ENCODE measurements at regions not wholly inside any gene's neighbourhood (a gene's known extent, or its start where the extent isn't known, plus 50 kb on each side); places are given as distances from the start of the nearest gene placed in this dataset.

- no peak for DNase-seq
Measured at GRCh38 chr2:111219285-111219684, 98.6 kb downstream of the BCL2L11 start.

GRCh38 chr2:111219734-111220505 is 99.2 kb downstream of the BCL2L11 start:
- no peak for DNase-seq

DNA sequence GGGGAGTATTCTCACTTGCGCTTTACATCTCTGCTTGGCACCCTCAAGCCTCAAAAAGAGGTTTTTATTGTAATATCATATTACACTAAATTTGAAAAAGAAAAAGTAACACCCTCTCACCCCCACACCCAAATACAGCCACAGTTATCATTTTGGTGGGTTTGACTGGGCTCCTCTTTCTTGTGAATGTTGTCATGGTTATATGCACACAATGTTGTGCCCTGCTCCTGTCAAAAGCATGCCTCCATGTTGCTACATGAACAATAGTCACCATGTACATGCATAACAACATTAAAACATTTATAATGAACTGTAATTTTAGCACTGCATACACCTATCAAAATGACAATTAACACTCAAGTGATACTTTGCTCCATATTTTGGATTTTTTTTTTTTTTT is 100.2 kb downstream of the BCL2L11 start:
- DNase-seq = no peak

GRCh38 chr2:111221701-111222100 is 101.0 kb downstream of the BCL2L11 start:
- DNase-seq = no peak

DNA sequence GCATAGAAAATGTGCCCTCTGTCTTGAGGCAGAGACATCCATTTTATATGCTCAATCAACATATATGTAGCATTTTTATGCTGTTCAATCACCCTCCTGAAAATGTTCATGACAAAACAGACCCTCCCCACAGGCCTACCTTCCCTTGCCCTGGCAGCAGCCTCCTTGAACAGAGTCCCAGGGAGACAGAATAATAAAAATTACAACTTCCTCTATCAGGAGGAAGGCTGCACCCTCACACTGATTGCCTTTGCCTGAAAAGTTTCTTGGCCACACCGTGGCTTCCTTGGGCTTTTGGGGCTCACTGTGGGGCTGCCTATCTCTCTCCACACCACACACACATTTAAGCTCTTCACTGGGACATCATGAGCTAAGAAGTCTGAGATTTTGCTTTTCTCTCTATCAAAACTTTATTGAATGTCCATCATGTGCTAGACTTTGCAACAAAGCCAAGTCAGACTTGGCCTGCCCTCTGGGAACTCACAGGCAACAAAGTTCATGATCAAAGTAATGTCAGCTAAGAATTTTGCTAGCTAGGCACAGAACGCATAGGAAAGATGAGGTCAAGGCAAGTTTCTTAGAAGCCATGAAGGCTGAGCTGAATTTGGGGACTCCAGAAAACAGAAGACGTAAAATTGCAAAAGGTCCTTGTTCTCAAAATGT is 101.6 kb downstream of the BCL2L11 start:
- no peak for DNase-seq

GRCh38 chr2:111225856-111226255 is 105.1 kb downstream of the BCL2L11 start:
- no peak for DNase-seq

DNA sequence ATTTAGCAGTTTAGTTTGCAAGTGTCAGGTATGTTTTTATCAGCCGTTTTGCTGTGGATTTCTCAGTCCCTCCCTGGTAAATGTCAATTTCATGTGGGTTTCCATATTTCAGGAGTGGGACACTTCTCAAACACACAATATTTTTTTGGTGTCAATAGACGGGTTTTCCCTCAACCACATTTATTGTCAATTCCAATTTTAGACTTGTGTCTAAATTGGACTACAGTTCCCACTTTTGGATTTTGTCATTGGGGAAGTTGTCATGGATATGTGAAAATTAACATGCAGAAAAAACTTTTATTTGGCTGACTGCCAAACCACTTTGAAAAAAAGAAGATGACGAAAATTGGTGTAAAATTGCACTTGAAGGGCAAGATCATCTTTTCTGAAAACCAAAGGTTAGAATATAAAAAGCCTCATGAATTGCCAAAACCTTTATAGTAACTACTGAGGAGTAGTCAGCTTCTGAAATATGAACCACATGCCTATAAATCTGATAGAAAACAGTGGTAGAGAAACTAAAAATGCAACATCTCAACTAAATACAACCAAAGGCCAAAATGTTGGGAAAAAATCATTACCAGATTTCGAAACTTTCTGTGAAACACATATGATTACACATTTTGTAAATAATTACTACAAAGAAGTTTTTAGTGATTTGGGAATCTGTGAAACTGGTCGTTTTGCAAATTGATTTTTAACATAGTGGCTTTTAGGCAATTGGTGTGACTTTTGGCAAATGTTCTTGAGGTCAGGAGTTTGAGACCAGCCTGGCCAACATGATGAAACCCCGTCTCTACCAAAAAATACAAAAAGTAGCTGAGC is 106.4 kb downstream of the BCL2L11 start:
- DNase-seq = no peak

GRCh38 chr2:111227716-111228141 is 107.0 kb downstream of the BCL2L11 start:
- no peak for DNase-seq

DNA sequence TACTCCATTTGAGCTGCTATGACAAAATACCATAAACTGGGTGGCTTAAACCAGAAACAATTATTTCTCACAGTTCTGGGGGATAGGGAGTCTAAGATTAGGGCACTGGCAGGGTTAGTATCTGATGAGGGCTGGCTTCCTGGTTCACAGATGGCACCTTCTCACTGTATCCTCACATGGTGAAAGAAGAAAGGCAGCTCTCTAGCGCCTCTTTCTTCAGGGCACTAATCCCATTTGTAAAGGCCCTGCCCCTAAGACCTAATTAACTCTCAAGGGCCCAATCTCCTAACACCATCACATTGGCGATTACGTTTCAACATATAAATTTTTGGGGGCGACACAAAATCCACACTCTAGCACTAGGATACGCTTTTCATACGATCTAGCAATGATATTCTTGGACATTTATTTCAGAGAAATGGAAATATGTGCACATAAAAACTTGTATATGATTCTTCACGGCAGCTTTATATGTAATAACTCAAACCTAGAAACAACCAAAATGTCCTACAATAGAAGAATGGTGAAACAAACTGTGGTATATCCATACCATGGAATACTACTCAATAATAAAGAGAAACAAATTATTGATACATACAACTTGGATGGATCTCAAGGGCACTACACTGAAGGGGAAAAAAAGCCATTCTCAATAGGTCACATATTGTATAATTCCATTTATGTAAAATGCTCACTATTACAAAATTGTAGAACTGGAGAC is 111.0 kb downstream of the BCL2L11 start:
- no peak for DNase-seq

- DNase-seq = no peak
Measured at GRCh38 chr2:111235192-111236015, 114.7 kb downstream of the BCL2L11 start.

GRCh38 chr2:111236025-111236424 is 115.3 kb downstream of the BCL2L11 start:
- DNase-seq = no peak

- no peak for DNase-seq
Measured at GRCh38 chr2:111238296-111238695, 117.6 kb downstream of the BCL2L11 start.

DNA sequence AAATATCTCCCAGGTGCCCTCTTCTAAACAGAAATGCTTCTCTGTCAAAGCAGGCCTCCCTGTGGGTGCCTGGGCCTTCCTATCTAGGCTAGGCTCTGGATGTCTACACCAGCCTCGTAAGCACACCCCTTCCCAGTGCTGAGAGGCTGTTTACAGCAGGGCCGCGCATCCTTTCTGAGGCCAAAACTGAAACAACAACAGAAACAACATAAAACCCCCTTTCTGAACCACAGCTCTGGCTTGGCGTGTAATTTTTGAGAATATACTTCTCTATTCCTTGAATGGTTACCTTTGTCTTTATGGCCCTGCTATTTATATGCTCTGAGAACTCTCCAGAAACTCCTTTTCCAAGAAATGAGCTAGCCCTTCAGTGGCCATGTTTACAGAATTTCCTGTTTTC is 118.4 kb downstream of the BCL2L11 start:
- no peak for DNase-seq

DNA sequence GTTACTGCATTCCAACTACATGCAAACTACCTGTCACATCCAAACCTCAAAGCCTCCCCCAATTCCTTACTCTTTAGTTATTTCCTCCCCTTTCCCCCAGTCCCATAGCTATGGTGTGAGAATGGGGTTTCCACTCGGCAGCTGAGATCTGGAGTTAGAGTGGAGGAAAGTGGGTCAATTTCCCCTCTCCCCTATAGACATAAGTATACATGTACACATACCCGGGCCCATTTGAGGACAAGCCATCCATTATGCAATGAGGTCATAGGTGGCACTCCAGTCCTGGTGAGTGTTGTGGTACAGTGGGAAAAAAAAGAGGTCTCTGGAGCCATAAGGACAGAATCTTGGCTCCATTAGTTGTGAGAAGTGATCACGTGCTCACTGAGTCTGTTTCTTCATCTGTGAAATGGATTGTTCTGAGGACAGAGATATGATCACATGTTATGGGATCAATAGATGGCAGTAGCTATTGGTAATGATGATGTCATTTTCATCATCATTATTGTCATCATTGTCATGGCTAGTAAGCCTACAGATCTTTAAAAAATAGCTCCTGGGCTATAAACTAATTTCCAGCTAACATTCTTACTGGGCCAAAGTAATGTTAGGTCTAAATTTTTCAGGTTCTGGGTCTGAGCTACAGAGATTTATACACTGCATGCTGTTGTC is 119.0 kb downstream of the BCL2L11 start:
- no peak for DNase-seq

GRCh38 chr2:111243295-111243694 is 122.6 kb downstream of the BCL2L11 start:
- no peak for DNase-seq

DNA sequence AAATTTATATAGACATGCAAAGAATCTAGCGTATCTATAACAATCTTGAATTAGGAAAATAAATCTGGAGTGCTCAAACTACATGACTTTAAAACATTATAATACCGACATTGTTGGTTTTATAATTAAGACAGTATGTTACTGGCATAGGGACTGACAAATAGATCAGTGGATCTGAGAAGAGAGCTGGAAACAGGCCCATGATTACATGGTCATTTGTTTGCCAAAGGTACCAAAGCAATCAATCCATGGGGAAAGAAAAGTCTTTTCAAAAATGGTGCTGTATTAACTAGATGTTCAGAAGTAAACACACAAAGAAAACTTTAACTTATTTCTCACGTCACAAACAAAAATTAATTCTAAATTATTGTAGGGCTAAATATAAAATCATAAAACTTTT is 124.2 kb downstream of the BCL2L11 start:
- no peak for DNase-seq

DNA sequence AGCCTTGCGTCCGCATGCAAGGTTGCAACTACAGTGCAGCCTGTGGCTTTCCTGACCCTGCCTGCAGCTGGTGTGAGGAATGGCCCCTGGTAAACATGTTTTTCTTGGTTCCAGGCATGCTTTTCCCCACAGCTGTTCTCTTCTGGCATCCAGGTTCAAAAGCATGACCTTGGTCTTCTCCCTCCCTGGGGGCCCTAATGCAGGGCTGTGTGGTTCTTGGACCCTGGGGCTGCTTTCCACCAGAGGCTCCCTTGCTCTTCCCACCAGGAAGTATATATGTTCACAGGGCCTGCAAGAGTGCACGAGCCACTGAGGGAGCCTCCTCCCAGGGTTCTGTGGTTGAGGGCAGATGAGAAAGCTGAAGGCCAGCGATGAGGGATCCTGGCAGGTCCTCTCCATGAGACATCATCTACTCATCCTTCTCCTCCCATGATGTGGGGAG is 125.9 kb downstream of the BCL2L11 start:
- no peak for DNase-seq

GRCh38 chr2:111247491-111247890 is 126.8 kb downstream of the BCL2L11 start:
- no peak for DNase-seq

GRCh38 chr2:111249806-111250205 is 129.1 kb downstream of the BCL2L11 start:
- no peak for DNase-seq

- no peak for DNase-seq
Measured at GRCh38 chr2:111250448-111251030, 129.8 kb downstream of the BCL2L11 start.

All from right kidney (tissue), 1 donor.